PC-3 (cell line): ENCODE measurements at regions not wholly inside any gene's neighbourhood (a gene's known extent, or its start where the extent isn't known, plus 50 kb on each side); places are given as distances from the start of the nearest gene placed in this dataset.

Experiments used
- ATAC-seq: fragments of 200-7000 bp; cut with Tn5 transposase; 2 replicates; pipeline ENCODE4 v1.9.1; 2020; ENCODE audit warnings: mild to moderate bottlenecking, moderate library complexity
- BruUV-seq: library from RNA; stranded (reverse); fragments of 400-500 nt; replicated peaks from 2 replicates; lab custom pipeline; 2021; lab: Mats Ljungman, UMichigan
- CTCF ChIA-PET: fragments of 300-600 bp; sonication (Branson Sonifier 250); formaldehyde crosslinking; loops from one replicate; lab custom pipeline; 2022; ENCODE audit warnings: antibody characterized with exemption; lab: Charles Lee
- POLR2A ChIA-PET: fragments of 300-600 bp; sonication (Branson Sonifier 250); formaldehyde crosslinking; loops from one replicate; lab custom pipeline; 2022; ENCODE audit warnings: antibody characterized with exemption; ENCODE audit not compliant: unreplicated experiment; lab: Charles Lee
- DNase-seq: peaks from one replicate; pipeline ENCODE4 v3.0.0-alpha.2; 2015
- H2AFZ ChIP-seq: fragments of 300-600 bp; sonication (generic); 2 replicates; pipeline ENCODE4 v1.6.0; 2016; ENCODE audit warnings: antibody characterized with exemption, low read length
- H3F3A ChIP-seq: fragments of 300-600 bp; sonication (generic); one replicate; pipeline ENCODE4 v1.6.0; 2017; ENCODE audit warnings: antibody characterized with exemption, low read length, control low read depth, mild to moderate bottlenecking; ENCODE audit not compliant: unreplicated experiment
- H3K27ac ChIP-seq: fragments of 300-600 bp; sonication (generic); 2 replicates; pipeline ENCODE4 v1.5.1; 2016; ENCODE audit warnings: mild to moderate bottlenecking, low read length
- H3K27me3 ChIP-seq: fragments of 300-600 bp; sonication (generic); 2 replicates; pipeline ENCODE4 v1.6.1; 2016; ENCODE audit warnings: low read length, mixed read lengths
- H3K36me3 ChIP-seq: fragments of 300-600 bp; sonication (generic); 2 replicates; pipeline ENCODE4 v1.6.1; 2016; ENCODE audit warnings: low read depth, mixed run types, low read length, mixed read lengths
- H3K4me1 ChIP-seq: fragments of 300-600 bp; sonication (generic); 2 replicates; pipeline ENCODE4 v1.5.1; 2016; ENCODE audit warnings: low read length; ENCODE audit not compliant: insufficient read depth
- H3K4me2 ChIP-seq: fragments of 300-600 bp; sonication (generic); 2 replicates; pipeline ENCODE4 v1.6.0; 2016; ENCODE audit warnings: low read length
- H3K4me3 ChIP-seq: fragments of 300-600 bp; sonication (generic); 2 replicates; pipeline ENCODE4 v1.5.1; 2016; ENCODE audit warnings: mild to moderate bottlenecking, low read length, mixed read lengths
- H3K79me2 ChIP-seq: fragments of 300-600 bp; sonication (generic); 2 replicates; pipeline ENCODE4 v1.6.1; 2017; ENCODE audit warnings: low read length, mixed read lengths
- H3K9ac ChIP-seq: fragments of 300-600 bp; sonication (generic); 2 replicates; pipeline ENCODE4 v1.6.0; 2016; ENCODE audit warnings: mild to moderate bottlenecking, low read length
- H3K9me2 ChIP-seq: fragments of 300-600 bp; sonication (generic); replicated peaks from 2 replicates; pipeline ENCODE4 v1.6.1; 2016; ENCODE audit warnings: mixed run types, low read length, mixed read lengths
- H3K9me3 ChIP-seq: fragments of 300-600 bp; sonication (generic); 2 replicates; pipeline ENCODE4 v1.6.1; 2016; ENCODE audit warnings: low read length, mixed read lengths
- H4K20me1 ChIP-seq: fragments of 300-600 bp; sonication (generic); 2 replicates; pipeline ENCODE4 v1.6.1; 2016; ENCODE audit warnings: low read length, mixed read lengths
- CTCF ChIP-seq: fragments of 300-600 bp; sonication (generic); conservative IDR thresholded peaks from 2 replicates; pipeline ENCODE4 v1.5.1; 2017; ENCODE audit warnings: antibody characterized with exemption, low read depth, mild to moderate bottlenecking, low read length
- EZH2 ChIP-seq: fragments of 300-600 bp; sonication (generic); IDR thresholded peaks from one replicate; pipeline ENCODE4 v1.6.1; 2017; ENCODE audit warnings: antibody characterized with exemption, mild to moderate bottlenecking, low read length; ENCODE audit not compliant: unreplicated experiment
- EZH2phosphoT487 ChIP-seq: fragments of 300-600 bp; sonication (generic); IDR thresholded peaks from 2 replicates; pipeline ENCODE4 v1.6.1; 2018; ENCODE audit warnings: mild to moderate bottlenecking, antibody characterized with exemption, low read length, borderline replicate concordance
- intact Hi-C: fragments of 100-400 bp; cut with micrococcal nuclease; formaldehyde crosslinking; loops from 2 replicates; pipeline ENCODE4 v1.9.0; 2023

- Histone ChIP-seq H3K27me3 (no peaks in the 10 kb centered on the region), H3K4me1 (no peaks in the 10 kb centered on the region), H3K79me2 (no peaks in the 10 kb centered on the region), H3K9me2 (no peaks in the 10 kb centered on the region), H3K4me2 (no peak overlapping the region), H3K9me3 (no peaks in the 10 kb centered on the region), H2AFZ (no peak overlapping the region), H3F3A (no peaks in the 10 kb centered on the region), H4K20me1 (no peaks in the 10 kb centered on the region), H3K9ac (no peak overlapping the region), H3K27ac (no peak overlapping the region), H3K36me3 (no peaks in the 10 kb centered on the region), H3K4me3 (no peak overlapping the region)
- TF ChIP-seq CTCF (no peak), EZH2 (no peak), EZH2phosphoT487 (no peak)
- ChIA-PET CTCF (no interaction called here), POLR2A (no interaction called here)
- no TSS peak for BruUV-seq
- intact Hi-C loops = no loop called here
- ATAC-seq (no peak), DNase-seq (no peak)
These were observed 151.2 kb upstream of the CD180 start for GRCh38 chr5:67347821-67348220.

GRCh38 chr5:67346611-67347010, 150.0 kb upstream of the CD180 start:
- ChIA-PET POLR2A (no interaction called here), CTCF (no interaction called here)
- Histone ChIP-seq H3K9me3 (no peaks in the 10 kb centered on the region), H3F3A (no peaks in the 10 kb centered on the region), H3K27ac (no peak overlapping the region), H3K27me3 (no peaks in the 10 kb centered on the region), H3K4me3 (no peak overlapping the region), H3K4me2 (no peak overlapping the region), H4K20me1 (no peaks in the 10 kb centered on the region), H3K4me1 (no peaks in the 10 kb centered on the region), H2AFZ (no peak overlapping the region), H3K9me2 (no peaks in the 10 kb centered on the region), H3K9ac (no peak overlapping the region), H3K36me3 (no peaks in the 10 kb centered on the region), H3K79me2 (no peaks in the 10 kb centered on the region)
- DNase-seq (no peak), ATAC-seq (no peak)
- intact Hi-C loops = no loop called here
- no TSS peak for BruUV-seq
- no peak for TF ChIP-seq EZH2
- no peak for TF ChIP-seq EZH2phosphoT487
- no peak for TF ChIP-seq CTCF

DNA sequence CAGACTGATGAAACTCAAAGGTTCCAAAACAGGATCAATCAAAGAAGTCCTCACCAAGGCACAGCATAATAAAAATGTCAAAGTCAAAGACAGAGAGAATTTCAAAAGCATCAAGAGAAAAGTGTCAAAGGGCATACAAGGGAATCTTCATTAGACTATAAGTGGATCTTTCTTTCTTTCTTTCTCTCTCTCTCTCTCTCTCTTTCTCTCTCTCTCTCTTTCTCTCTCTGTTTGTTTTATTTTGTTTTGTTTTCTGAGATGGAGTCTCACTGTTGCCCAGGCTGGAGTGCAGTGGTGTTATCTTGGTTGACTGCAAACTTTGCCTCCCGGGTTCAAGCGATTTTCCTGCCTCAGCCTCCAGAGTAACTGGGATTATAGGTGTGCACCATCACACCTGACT, 148.3 kb upstream of the CD180 start:
- POLR2A ChIA-PET = no interaction called here
- Histone ChIP-seq H3K9me3 (no peaks in the 10 kb centered on the region), H3K4me3 (no peak overlapping the region), H3K79me2 (no peaks in the 10 kb centered on the region), H3F3A (no peaks in the 10 kb centered on the region), H2AFZ (no peak overlapping the region), H3K36me3 (no peaks in the 10 kb centered on the region), H3K9ac (no peak overlapping the region), H3K4me1 (no peaks in the 10 kb centered on the region), H3K27me3 (no peaks in the 10 kb centered on the region), H4K20me1 (no peaks in the 10 kb centered on the region), H3K27ac (no peak overlapping the region), H3K4me2 (no peak overlapping the region), H3K9me2 (no peaks in the 10 kb centered on the region)
- no peak for TF ChIP-seq EZH2phosphoT487
- no peak for TF ChIP-seq CTCF
- no peak for TF ChIP-seq EZH2
- DNase-seq = no peak
- no TSS peak for BruUV-seq
- CTCF ChIA-PET = no interaction called here
- intact Hi-C loops = no loop called here
- ATAC-seq = no peak
